H1 (cell line): ENCODE measurements at regions not wholly inside any gene's neighbourhood (a gene's known extent, or its start where the extent isn't known, plus 50 kb on each side); places are given as distances from the start of the nearest gene placed in this dataset.

ENCODE experiments used
- CTCF ChIA-PET: fragments of 300-600 bp; sonication (Branson Sonifier 250); formaldehyde crosslinking; loops from one replicate; lab custom pipeline; 2021; ENCODE audit not compliant: partially characterized antibody; lab: Charles Lee
- POLR2A ChIA-PET: fragments of 300-600 bp; sonication (Branson Sonifier 250); formaldehyde crosslinking; loops from one replicate; lab custom pipeline; 2021; ENCODE audit warnings: inconsistent platforms; ENCODE audit not compliant: partially characterized antibody; lab: Charles Lee
- DNase-seq, 2 experiments: peaks; one replicate each; pipeline versions ENCODE4 v3.0.0 to v3.0.0-alpha.2; 2010 to 2022; ENCODE audit warnings: low spot score in 2 of 2, low read depth in 1 of 2, mixed read lengths in 1 of 2
- FAIRE-seq: peaks from 2 replicates; lab custom pipeline; 2011; peaks lifted over from hg19 to GRCh38; lab: Jason Lieb, UNC
- H2AFZ ChIP-seq: 2 replicates; pipeline ENCODE4 v1.8.1; 2012; ENCODE audit warnings: low read length, inconsistent platforms
- H2AK5ac ChIP-seq: 2 replicates; pipeline ENCODE4 v1.6.1; 2013; ENCODE audit warnings: low read depth, low read length
- H2BK120ac ChIP-seq: replicated peaks from 2 replicates; pipeline ENCODE3; 2013; ENCODE audit warnings: low read depth, low read length, inconsistent platforms
- H2BK12ac ChIP-seq: 2 replicates; pipeline ENCODE4 v1.6.1; 2013; ENCODE audit warnings: low read depth, low read length
- H2BK15ac ChIP-seq: 2 replicates; pipeline ENCODE4 v1.6.1; 2013; ENCODE audit warnings: low read length
- H2BK20ac ChIP-seq: 2 replicates; pipeline ENCODE4 v1.6.1; 2013; ENCODE audit warnings: low read length
- H2BK5ac ChIP-seq: 2 replicates; pipeline ENCODE4 v1.6.1; 2013; ENCODE audit warnings: low read depth, low read length
- H3K14ac ChIP-seq: 2 replicates; pipeline ENCODE4 v1.6.1; 2013; ENCODE audit warnings: inconsistent platforms; ENCODE audit not compliant: insufficient read length
- H3K18ac ChIP-seq: 2 replicates; pipeline ENCODE4 v1.6.1; 2013; ENCODE audit warnings: low read length; ENCODE audit errors: extremely low read depth
- H3K23ac ChIP-seq: 2 replicates; pipeline ENCODE4 v1.6.1; 2013; ENCODE audit warnings: inconsistent platforms; ENCODE audit not compliant: insufficient read length
- H3K23me2 ChIP-seq: 2 replicates; pipeline ENCODE4 v1.6.1; 2013; ENCODE audit warnings: low read depth, low read length
- H3K27ac ChIP-seq: 2 replicates; pipeline ENCODE4 v1.6.1; 2011; ENCODE audit warnings: low read depth, low read length, inconsistent platforms
- H3K27me3 ChIP-seq, 4 experiments: replicated peaks in 1 of 4; 1 replicate in 1 of 4; 2 replicates in 3 of 4; pipeline versions ENCODE4 v1.6.1 to v1.8.1; 2011 to 2013; ENCODE audit warnings: low read length in 3 of 4, mild to moderate bottlenecking in 3 of 4, inconsistent platforms in 2 of 4, mixed read lengths in 2 of 4, moderate library complexity in 1 of 4; ENCODE audit not compliant: control insufficient read depth in 3 of 4, insufficient read depth in 3 of 4; ENCODE audit errors: extremely low read depth in 1 of 4
- H3K36me3 ChIP-seq, 4 experiments: 2 replicates each; pipeline versions ENCODE4 v1.6.1 to v1.8.1; 2011 to 2013; ENCODE audit warnings: mild to moderate bottlenecking in 4 of 4, low read length in 3 of 4, moderate library complexity in 2 of 4, control low read depth in 1 of 4, inconsistent platforms in 1 of 4; ENCODE audit not compliant: insufficient read depth in 4 of 4, control insufficient read depth in 2 of 4
- H3K4ac ChIP-seq: replicated peaks from 2 replicates; pipeline ENCODE3; 2013; ENCODE audit warnings: low read length, low read depth, mixed read lengths, inconsistent platforms; ENCODE audit not compliant: insufficient read length
- H3K4me1 ChIP-seq, 4 experiments: replicated peaks in 1 of 4; 1 replicate in 1 of 4; 2 replicates in 3 of 4; pipeline versions ENCODE4 v1.6.1 to v1.8.1; 2011 to 2013; ENCODE audit warnings: low read length in 3 of 4, inconsistent platforms in 2 of 4, mixed read lengths in 1 of 4; ENCODE audit not compliant: insufficient read depth in 4 of 4, control insufficient read depth in 3 of 4
- H3K4me2 ChIP-seq, 2 experiments: 2 replicates each; pipeline versions ENCODE4 v1.6.1 to v1.8.1; 2011 to 2013; ENCODE audit warnings: low read depth in 2 of 2, low read length in 2 of 2, control low read depth in 1 of 2, inconsistent platforms in 1 of 2, mild to moderate bottlenecking in 1 of 2; ENCODE audit not compliant: insufficient read depth in 1 of 2
- H3K4me3 ChIP-seq, 4 experiments: fragments of 200-600, 300-600 bp in 1 of 4; sonication (generic), shearing (Covaris generic), sonication (Bioruptor Twin) in 1 of 4; 2 replicates each; pipeline versions ENCODE4 v1.5.1 to v1.8.1; 2011 to 2016; ENCODE audit warnings: low read length in 4 of 4, low read depth in 3 of 4, control low read depth in 2 of 4, inconsistent platforms in 2 of 4, mild to moderate bottlenecking in 2 of 4, mixed read lengths in 1 of 4, moderate library complexity in 1 of 4; ENCODE audit not compliant: insufficient read depth in 2 of 4; ENCODE audit errors: extremely low read depth in 1 of 4
- H3K56ac ChIP-seq: replicated peaks from 2 replicates; pipeline ENCODE3; 2013; ENCODE audit warnings: low read depth, mild to moderate bottlenecking, mixed read lengths, low read length, inconsistent platforms; ENCODE audit not compliant: insufficient read length
- H3K79me1 ChIP-seq: 2 replicates; pipeline ENCODE4 v1.6.1; 2013; ENCODE audit warnings: low read depth, low read length, control low read depth
- H3K79me2 ChIP-seq, 2 experiments: 2 replicates each; pipeline versions ENCODE4 v1.6.1 to v1.8.1; 2012 to 2013; ENCODE audit warnings: low read length in 2 of 2, mild to moderate bottlenecking in 2 of 2, inconsistent platforms in 1 of 2; ENCODE audit not compliant: insufficient read depth in 2 of 2, control insufficient read depth in 1 of 2
- H3K9ac ChIP-seq, 4 experiments: replicated peaks in 1 of 4; 1 replicate in 1 of 4; 2 replicates in 3 of 4; pipeline versions ENCODE4 v1.6.1 to v1.8.1; 2011 to 2013; ENCODE audit warnings: low read depth in 3 of 4, low read length in 3 of 4, control low read depth in 2 of 4, mild to moderate bottlenecking in 2 of 4, moderate library complexity in 2 of 4, inconsistent platforms in 1 of 4; ENCODE audit errors: extremely low read depth in 1 of 4
- H3K9me3 ChIP-seq, 2 experiments: 2 replicates each; pipeline versions ENCODE4 v1.6.1 to v1.8.1; 2012 to 2013; ENCODE audit warnings: mild to moderate bottlenecking in 2 of 2, moderate library complexity in 2 of 2, control low read depth in 1 of 2, inconsistent platforms in 1 of 2, low read depth in 1 of 2, low read length in 1 of 2, mixed read lengths in 1 of 2; ENCODE audit not compliant: insufficient read depth in 2 of 2
- H4K20me1 ChIP-seq, 2 experiments: replicated peaks in 1 of 2; 2 replicates each; pipeline versions ENCODE3 to v1.8.1; 2011 to 2013; ENCODE audit warnings: inconsistent platforms in 2 of 2, low read length in 2 of 2, mild to moderate bottlenecking in 1 of 2; ENCODE audit not compliant: insufficient read depth in 2 of 2, control insufficient read depth in 1 of 2
- H4K5ac ChIP-seq: 2 replicates; pipeline ENCODE4 v1.6.1; 2013; ENCODE audit warnings: low read length, low read depth, mixed read lengths, inconsistent platforms; ENCODE audit not compliant: insufficient read length
- H4K8ac ChIP-seq: 2 replicates; pipeline ENCODE4 v1.8.0; 2013; ENCODE audit warnings: mild to moderate bottlenecking, moderate library complexity, low read length, inconsistent platforms; ENCODE audit not compliant: insufficient read depth; ENCODE audit errors: extremely low read depth
- H4K91ac ChIP-seq: replicated peaks from 2 replicates; pipeline ENCODE3; 2013; ENCODE audit warnings: low read length, mixed read lengths, inconsistent platforms; ENCODE audit not compliant: insufficient read length
- ATF3 ChIP-seq: IDR thresholded peaks from 2 replicates; pipeline ENCODE4 v1.6.1; 2011; ENCODE audit warnings: low read depth, mild to moderate bottlenecking, low read length; ENCODE audit not compliant: insufficient read depth
- CBX5 ChIP-seq: fragments of 300-800, 300-1000 bp; sonication (generic); IDR thresholded peaks from 2 replicates; pipeline ENCODE4 v1.7.1; 2016; ENCODE audit warnings: antibody characterized with exemption, low read length, low read depth
- CBX8 ChIP-seq: fragments of 300-800, 300-1000 bp; sonication (generic); IDR thresholded peaks from 2 replicates; pipeline ENCODE4 v1.7.1; 2016; ENCODE audit warnings: low read depth, low read length, borderline replicate concordance
- CEBPB ChIP-seq: IDR thresholded peaks from 2 replicates; pipeline ENCODE4 v1.6.1; 2012; ENCODE audit warnings: low read depth, low read length
- CTBP2 ChIP-seq: IDR thresholded peaks from 2 replicates; pipeline ENCODE4 v1.7.0; 2011; ENCODE audit warnings: borderline replicate concordance, mild to moderate bottlenecking, moderate library complexity, mixed read lengths, low read length; ENCODE audit not compliant: insufficient read depth, insufficient read length
- E2F6 ChIP-seq: IDR thresholded peaks from 2 replicates; pipeline ENCODE4 v1.6.1; 2012; ENCODE audit warnings: inconsistent platforms
- JUND ChIP-seq: IDR thresholded peaks from 2 replicates; pipeline ENCODE4 v1.6.1; 2011; ENCODE audit warnings: mild to moderate bottlenecking, improper control_type of control experiment, low read length
- KDM4A ChIP-seq: IDR thresholded peaks from one replicate; pipeline ENCODE4 v1.7.1; 2012; ENCODE audit warnings: low read depth, mild to moderate bottlenecking, moderate library complexity, low read length, inconsistent platforms; ENCODE audit not compliant: severe bottlenecking
- MAFK ChIP-seq: IDR thresholded peaks from 2 replicates; pipeline ENCODE4 v1.6.1; 2012; ENCODE audit warnings: low read depth, mild to moderate bottlenecking, improper control_type of control experiment, low read length
- POLR2A ChIP-seq, 2 experiments: IDR thresholded peaks; 1 replicate in 1 of 2; 2 replicates in 1 of 2; pipeline ENCODE4 v1.6.1; 2011; ENCODE audit warnings: low read depth in 2 of 2, low read length in 2 of 2, mild to moderate bottlenecking in 2 of 2; ENCODE audit errors: control extremely low read depth in 1 of 2
- RBBP5 ChIP-seq: IDR thresholded peaks from 2 replicates; pipeline ENCODE4 v1.7.1; 2012; ENCODE audit warnings: low read depth, mild to moderate bottlenecking, inconsistent platforms, low read length, moderate library complexity, borderline replicate concordance
- SIN3A ChIP-seq, 2 experiments: IDR thresholded peaks in 1 of 2; conservative IDR thresholded peaks in 1 of 2; 2 replicates each; pipeline ENCODE4 v1.6.1; 2011 to 2012; ENCODE audit warnings: low read length in 2 of 2, improper control_type of control experiment in 1 of 2, low read depth in 1 of 2, mild to moderate bottlenecking in 1 of 2
- TBP ChIP-seq: IDR thresholded peaks from 2 replicates; pipeline ENCODE4 v1.6.1; 2011; ENCODE audit warnings: low read depth, low read length, improper control_type of control experiment
- YY1 ChIP-seq: IDR thresholded peaks from 2 replicates; pipeline ENCODE4 v1.6.1; 2011; ENCODE audit warnings: low read depth, mild to moderate bottlenecking, low read length

GRCh38 chr12:62995097-62995496, 60.1 kb upstream of the PPM1H start:
- peak in 1 of 2 experiments; percentile 15 for DNase-seq
- Histone ChIP-seq H2AFZ (no peak overlapping the region), H4K5ac (no peak overlapping the region), H2BK15ac (no peak overlapping the region), H3K36me3 (no peaks in the 10 kb centered on the region), H3K4me2 (no peak overlapping the region), H3K9ac (no peak overlapping the region), H3K23me2 (no peaks in the 10 kb centered on the region), H3K9me3 (no peaks in the 10 kb centered on the region), H2BK120ac (no peak overlapping the region), H3K56ac (no peak overlapping the region), H2AK5ac (no peak overlapping the region), H2BK20ac (no peak overlapping the region), H3K14ac (no peak overlapping the region), H2BK5ac (no peak overlapping the region), H4K20me1 (no peaks in the 10 kb centered on the region), H4K91ac (no peak overlapping the region), H3K27me3 (no peaks in the 10 kb centered on the region; a peak in 1 of 7 replicates), H3K4ac (no peak overlapping the region), H4K8ac (no peak overlapping the region), H3K79me2 (no peaks in the 10 kb centered on the region), H3K4me3 (no peak overlapping the region), H3K4me1 (peaks cover 0 to 5% (median 0%) of the 10 kb centered on the region in 4 experiments; a peak in 1 of 7 replicates), H2BK12ac (no peak overlapping the region), H3K18ac (no peak overlapping the region), H3K23ac (no peak overlapping the region), H3K27ac (no peak overlapping the region), H3K79me1 (no peaks in the 10 kb centered on the region)
- ChIA-PET POLR2A (interaction anchor here (0.9 to 1.5 kb wide), 2 partner anchors 60 to 392 kb away, joined by 3 read pairs; partner anchors contain the start of gene PPM1H), CTCF (interaction anchor here (0.6 to 5.4 kb wide), 6 partner anchors 11 to 351 kb away, joined by 3 to 32 read pairs (median 4); partner anchors contain the start of gene PPM1H)
- FAIRE-seq, result peak; percentile 69
- TF ChIP-seq TBP (no peak), CTBP2 (no peak), KDM4A (no peak), MAFK (no peak), POLR2A (IDR thresholded peaks at IDR 0.05; ENCODE audit: control extremely low read depth in 1 of 2, low read depth in 2 of 2, low read length in 2 of 2) (no peak), CBX5 (no peak), ATF3 (no peak), RBBP5 (no peak), JUND (no peak), YY1 (0 out of 2 replicates have a peak, but pooled peaks have one; percentile 18), SIN3A (conservative IDR thresholded peaks at IDR 0.05 in 1 of 2, IDR thresholded peaks at IDR 0.05 in 1 of 2; ENCODE audit: low read depth in 1 of 2, low read length in 2 of 2) (no peak; a peak in 1 of 4 replicates), E2F6 (no peak), CEBPB (no peak), CBX8 (no peak)
